K562 (cell line): ENCODE measurements at regions not wholly inside any gene's neighbourhood (a gene's known extent, or its start where the extent isn't known, plus 50 kb on each side); places are given as distances from the start of the nearest gene placed in this dataset.

Experiments used
- CCNT2 ChIP-seq: IDR thresholded peaks from 2 replicates; pipeline ENCODE4 v1.6.1; 2011; ENCODE audit warnings: borderline replicate concordance, low read depth, mild to moderate bottlenecking, moderate library complexity, mixed read lengths, low read length; ENCODE audit not compliant: insufficient read length; ENCODE audit errors: extremely low read depth
- PKNOX1 ChIP-seq: fragments of 450-650 bp; IDR thresholded peaks from 2 replicates; pipeline ENCODE4 v1.6.1; 2016
- ZFP91 ChIP-seq: sonication (generic); formaldehyde crosslinking; IDR thresholded peaks from 2 replicates; pipeline ENCODE4 v1.8.0; 2022; ENCODE audit warnings: mild to moderate bottlenecking, missing genetic modification reagents
- ZNF311 ChIP-seq: fragments of 250-450 bp; sonication (Bioruptor Pico); IDR thresholded peaks from 2 replicates; pipeline ENCODE4 v1.4.0; 2020; ENCODE audit warnings: mild to moderate bottlenecking, moderate library complexity
- ZNF507 ChIP-seq: conservative IDR thresholded peaks from 2 replicates; pipeline ENCODE4 v1.6.1; 2017; ENCODE audit warnings: missing genetic modification characterization, missing compliant biosample characterization
- ZNF75A ChIP-seq: fragments of 450-650 bp; formaldehyde crosslinking; IDR thresholded peaks from 2 replicates; pipeline ENCODE4 v1.4.0; 2020; ENCODE audit warnings: mild to moderate bottlenecking
- TF ChIP-seq, protein P1 (sequence below): IDR thresholded peaks from 2 replicates; pipeline ENCODE4 v1.6.1; 2014; ENCODE audit warnings: antibody characterized with exemption

GRCh38 chr7:138247081-138247480 lies 170.8 kb downstream of the AKR1D1 start (continued):
- TF ChIP-seq CCNT2 (no peak), ZNF311 (no peak), ZNF507 (tag) (no peak), ZNF75A (CRISPR knock-in tag) (no peak), ZFP91 (CRISPR knock-in tag) (no peak), PKNOX1 (no peak)
- TF ChIP-seq, protein P1, sequence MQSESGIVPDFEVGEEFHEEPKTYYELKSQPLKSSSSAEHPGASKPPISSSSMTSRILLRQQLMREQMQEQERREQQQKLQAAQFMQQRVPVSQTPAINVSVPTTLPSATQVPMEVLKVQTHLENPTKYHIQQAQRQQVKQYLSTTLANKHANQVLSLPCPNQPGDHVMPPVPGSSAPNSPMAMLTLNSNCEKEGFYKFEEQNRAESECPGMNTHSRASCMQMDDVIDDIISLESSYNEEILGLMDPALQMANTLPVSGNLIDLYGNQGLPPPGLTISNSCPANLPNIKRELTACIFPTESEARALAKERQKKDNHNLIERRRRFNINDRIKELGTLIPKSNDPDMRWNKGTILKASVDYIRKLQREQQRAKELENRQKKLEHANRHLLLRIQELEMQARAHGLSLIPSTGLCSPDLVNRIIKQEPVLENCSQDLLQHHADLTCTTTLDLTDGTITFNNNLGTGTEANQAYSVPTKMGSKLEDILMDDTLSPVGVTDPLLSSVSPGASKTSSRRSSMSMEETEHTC: no peak
